Hepatocyte (in vitro differentiated cells): ENCODE measurements at regions not wholly inside any gene's neighbourhood (a gene's known extent, or its start where the extent isn't known, plus 50 kb on each side); places are given as distances from the start of the nearest gene placed in this dataset.

Experiments used
- CTCF ChIP-seq: fragments of 200-600 bp; sonication (generic); IDR thresholded peaks from 2 replicates; pipeline ENCODE4 v1.5.1; 2016; ENCODE audit warnings: antibody characterized with exemption, mild to moderate bottlenecking; ENCODE audit not compliant: poor library complexity
- EZH2 ChIP-seq: fragments of 200-600 bp; sonication (generic); IDR thresholded peaks from 2 replicates; pipeline ENCODE4 v1.6.1; 2016; ENCODE audit warnings: antibody characterized with exemption, mild to moderate bottlenecking, borderline replicate concordance
- EZH2phosphoT487 ChIP-seq: fragments of 200-600 bp; sonication (generic); IDR thresholded peaks from one replicate; pipeline ENCODE4 v1.6.1; 2018; ENCODE audit warnings: antibody characterized with exemption, mild to moderate bottlenecking, low read depth, moderate library complexity; ENCODE audit not compliant: unreplicated experiment, severe bottlenecking

- TF ChIP-seq CTCF (no peak), EZH2 (no peak), EZH2phosphoT487 (no peak)
These were observed 76.0 kb upstream of the PRR20G start for GRCh38 chr3:127363891-127364290.
